ENCODE measurements at regions not wholly inside any gene's neighbourhood (a gene's known extent, or its start where the extent isn't known, plus 50 kb on each side); places are given as distances from the start of the nearest gene placed in this dataset.

GRCh38 chr20:37611346-37611745 lies 82.5 kb upstream of the CTNNBL1 start:
- TF ChIP-seq EZH2 (IDR thresholded peaks at IDR 0.05; ENCODE audit: borderline replicate concordance, low read depth, low read length, poor library complexity, severe bottlenecking) (no peak), CTCF (conservative IDR thresholded peaks at IDR 0.05; ENCODE audit: low read depth, low read length) (no peak)
- H3K27me3 ChIP-seq (replicated peaks; ENCODE audit: insufficient read depth, low read depth, low read length, poor library complexity): no peaks in the 10 kb centered on the region
- DNase-seq (ENCODE audit: low spot score): no peak
- H3K36me3 ChIP-seq (ENCODE audit: insufficient read depth, low read length, poor library complexity, severe bottlenecking): no peaks in the 10 kb centered on the region
- no TSS peak for BruUV-seq (replicated peaks)
- intact Hi-C loops (cut with micrococcal nuclease; ENCODE audit: unreplicated experiment): no loop called here
- H3K27ac ChIP-seq (ENCODE audit: low read depth, low read length, poor library complexity, severe bottlenecking): no peak overlapping the region
- no peaks in the 10 kb centered on the region for H3K9me3 ChIP-seq (ENCODE audit: low read depth, low read length, poor library complexity, severe bottlenecking)
- CTCF ChIA-PET: no interaction called here
- POLR2A ChIA-PET (ENCODE audit: low non-redundant PET): no interaction called here
- H3K4me1 ChIP-seq (ENCODE audit: insufficient read depth, low read length, poor library complexity, severe bottlenecking): no peaks in the 10 kb centered on the region
- H3K4me3 ChIP-seq (ENCODE audit: low read depth, low read length, poor library complexity, severe bottlenecking): no peak overlapping the region

GRCh38 chr20:37610203-37610798 lies 82.6 kb upstream of the BLCAP start:
- no peaks in the 10 kb centered on the region for H3K27me3 ChIP-seq (replicated peaks; ENCODE audit: insufficient read depth, low read depth, low read length, poor library complexity)
- no peak overlapping the region for H3K27ac ChIP-seq (ENCODE audit: low read depth, low read length, poor library complexity, severe bottlenecking)
- no peak overlapping the region for H3K4me3 ChIP-seq (ENCODE audit: low read depth, low read length, poor library complexity, severe bottlenecking)
- no peaks in the 10 kb centered on the region for H3K9me3 ChIP-seq (ENCODE audit: low read depth, low read length, poor library complexity, severe bottlenecking)
- TF ChIP-seq EZH2 (IDR thresholded peaks at IDR 0.05; ENCODE audit: borderline replicate concordance, low read depth, low read length, poor library complexity, severe bottlenecking): no peak
- TF ChIP-seq CTCF (conservative IDR thresholded peaks at IDR 0.05; ENCODE audit: low read depth, low read length): no peak
- H3K36me3 ChIP-seq (ENCODE audit: insufficient read depth, low read length, poor library complexity, severe bottlenecking): no peaks in the 10 kb centered on the region
- CTCF ChIA-PET: interaction anchor here (0.6 kb wide), 1 partner anchor 711 kb away, joined by 9 read pairs; no protein-coding TSS in a partner anchor
- DNase-seq (ENCODE audit: low spot score): no peak
- POLR2A ChIA-PET (ENCODE audit: low non-redundant PET): no interaction called here
- intact Hi-C loops (cut with micrococcal nuclease; ENCODE audit: unreplicated experiment): no loop called here
- no TSS peak for BruUV-seq (replicated peaks)
- H3K4me1 ChIP-seq (ENCODE audit: insufficient read depth, low read length, poor library complexity, severe bottlenecking): no peaks in the 10 kb centered on the region

GRCh38 chr20:37602634-37603033 lies 75.0 kb upstream of the BLCAP start:
- Histone ChIP-seq H3K4me1 (ENCODE audit: insufficient read depth, low read length, poor library complexity, severe bottlenecking) (peaks cover 15% of the 10 kb centered on the region), H3K4me3 (ENCODE audit: low read depth, low read length, poor library complexity, severe bottlenecking) (no peak overlapping the region), H3K27me3 (replicated peaks; ENCODE audit: insufficient read depth, low read depth, low read length, poor library complexity) (no peaks in the 10 kb centered on the region), H3K27ac (ENCODE audit: low read depth, low read length, poor library complexity, severe bottlenecking) (no peak overlapping the region), H3K36me3 (ENCODE audit: insufficient read depth, low read length, poor library complexity, severe bottlenecking) (no peaks in the 10 kb centered on the region), H3K9me3 (ENCODE audit: low read depth, low read length, poor library complexity, severe bottlenecking) (no peaks in the 10 kb centered on the region)
- peak; percentile 28 for DNase-seq (ENCODE audit: low spot score)
- no peak for TF ChIP-seq EZH2 (IDR thresholded peaks at IDR 0.05; ENCODE audit: borderline replicate concordance, low read depth, low read length, poor library complexity, severe bottlenecking)
- TF ChIP-seq CTCF (conservative IDR thresholded peaks at IDR 0.05; ENCODE audit: low read depth, low read length): no peak
- POLR2A ChIA-PET (ENCODE audit: low non-redundant PET): interaction anchor here (0.8 kb wide), 1 partner anchor 124 kb away, joined by 5 read pairs; no protein-coding TSS in a partner anchor
- no TSS peak for BruUV-seq (replicated peaks)
- intact Hi-C loops (cut with micrococcal nuclease; ENCODE audit: unreplicated experiment): no loop called here
- CTCF ChIA-PET: no interaction called here

All from A673 (cell line).